ENCODE measurements at regions not wholly inside any gene's neighbourhood (a gene's known extent, or its start where the extent isn't known, plus 50 kb on each side); places are given as distances from the start of the nearest gene placed in this dataset.
A peak's percentile ranks its signal among the peaks of the same experiment; 100 is the strongest.

GRCh38 chr2:128445523-128445900, 126.8 kb upstream of the HS6ST1 start:
- H3K9me3 Mint-ChIP-seq (ENCODE audit: unreplicated experiment): peaks cover 24% of the 10 kb centered on the region
- DNase-seq: no peak
- peaks cover 17% of the 10 kb centered on the region for H3K27me3 Mint-ChIP-seq (ENCODE audit: unreplicated experiment)
- TF ChIP-seq CTCF (IDR thresholded peaks at IDR 0.05; ENCODE audit: partially characterized antibody, unreplicated experiment): no peak
- H3K27ac Mint-ChIP-seq (ENCODE audit: unreplicated experiment): no peak overlapping the region
- H3K4me1 Mint-ChIP-seq (ENCODE audit: low read depth, unreplicated experiment): peaks cover 43% of the 10 kb centered on the region
- H3K36me3 Mint-ChIP-seq (ENCODE audit: unreplicated experiment): no peaks in the 10 kb centered on the region
- H3K4me3 Mint-ChIP-seq (ENCODE audit: unreplicated experiment): no peak overlapping the region

- Mint-ChIP-seq H3K36me3 (ENCODE audit: unreplicated experiment) (no peaks in the 10 kb centered on the region), H3K4me1 (ENCODE audit: low read depth, unreplicated experiment) (peaks cover 47% of the 10 kb centered on the region), H3K27ac (ENCODE audit: unreplicated experiment) (peak overlapping the region; percentile 83), H3K9me3 (ENCODE audit: unreplicated experiment) (peaks cover 24% of the 10 kb centered on the region), H3K27me3 (ENCODE audit: unreplicated experiment) (peaks cover 17% of the 10 kb centered on the region), H3K4me3 (ENCODE audit: unreplicated experiment) (peak overlapping the region; percentile 53)
- TF ChIP-seq CTCF (IDR thresholded peaks at IDR 0.05; ENCODE audit: partially characterized antibody, unreplicated experiment): no peak
- peak; percentile 53 for DNase-seq
Measured at GRCh38 chr2:128446049-128446873, 127.6 kb upstream of the HS6ST1 start.

- TF ChIP-seq CTCF (IDR thresholded peaks at IDR 0.05; ENCODE audit: partially characterized antibody, unreplicated experiment): no peak
- Mint-ChIP-seq H3K9me3 (ENCODE audit: unreplicated experiment) (peaks cover 26% of the 10 kb centered on the region), H3K4me3 (ENCODE audit: unreplicated experiment) (peak overlapping the region; percentile 53), H3K27ac (ENCODE audit: unreplicated experiment) (peak overlapping the region; percentile 83), H3K4me1 (ENCODE audit: low read depth, unreplicated experiment) (peaks cover 47% of the 10 kb centered on the region), H3K36me3 (ENCODE audit: unreplicated experiment) (no peaks in the 10 kb centered on the region), H3K27me3 (ENCODE audit: unreplicated experiment) (peaks cover 18% of the 10 kb centered on the region)
- peak; percentile 65 for DNase-seq
Measured at GRCh38 chr2:128446874-128447537, 128.3 kb upstream of the HS6ST1 start.

GRCh38 chr2:128447538-128447995, 128.9 kb upstream of the HS6ST1 start:
- Mint-ChIP-seq H3K27me3 (ENCODE audit: unreplicated experiment) (peaks cover 22% of the 10 kb centered on the region), H3K36me3 (ENCODE audit: unreplicated experiment) (no peaks in the 10 kb centered on the region), H3K4me1 (ENCODE audit: low read depth, unreplicated experiment) (peaks cover 44% of the 10 kb centered on the region), H3K27ac (ENCODE audit: unreplicated experiment) (no peak overlapping the region), H3K4me3 (ENCODE audit: unreplicated experiment) (no peak overlapping the region), H3K9me3 (ENCODE audit: unreplicated experiment) (peaks cover 26% of the 10 kb centered on the region)
- DNase-seq: no peak
- TF ChIP-seq CTCF (IDR thresholded peaks at IDR 0.05; ENCODE audit: partially characterized antibody, unreplicated experiment): no peak

Data from glutamatergic neuron (in vitro differentiated cells).